ENCODE measurements at regions not wholly inside any gene's neighbourhood (a gene's known extent, or its start where the extent isn't known, plus 50 kb on each side); places are given as distances from the start of the nearest gene placed in this dataset.

GRCh38 chr3:95348879-95349278 is 1286.0 kb downstream of the NSUN3 start:
- Mint-ChIP-seq H3K9me3 (ENCODE audit: low read depth, unreplicated experiment) (peaks cover 3% of the 10 kb centered on the region), H3K27ac (ENCODE audit: unreplicated experiment) (no peak overlapping the region), H3K27me3 (ENCODE audit: unreplicated experiment) (no peaks in the 10 kb centered on the region), H3K36me3 (ENCODE audit: insufficient read depth, unreplicated experiment) (no peaks in the 10 kb centered on the region), H3K4me1 (ENCODE audit: low read depth, unreplicated experiment) (peaks cover 46% of the 10 kb centered on the region), H3K4me3 (ENCODE audit: low read depth, unreplicated experiment) (no peak overlapping the region)
- intact Hi-C loops (cut with micrococcal nuclease; ENCODE audit: unreplicated experiment), result loop anchor here (10.0 kb wide), 1 partner anchor 354 kb away; no protein-coding TSS in a partner anchor
- DNase-seq, result no peak
- CTCF ChIA-PET, result no interaction called here
- no TSS peak for BruUV-seq (replicated peaks)
- TF ChIP-seq, protein P1, sequence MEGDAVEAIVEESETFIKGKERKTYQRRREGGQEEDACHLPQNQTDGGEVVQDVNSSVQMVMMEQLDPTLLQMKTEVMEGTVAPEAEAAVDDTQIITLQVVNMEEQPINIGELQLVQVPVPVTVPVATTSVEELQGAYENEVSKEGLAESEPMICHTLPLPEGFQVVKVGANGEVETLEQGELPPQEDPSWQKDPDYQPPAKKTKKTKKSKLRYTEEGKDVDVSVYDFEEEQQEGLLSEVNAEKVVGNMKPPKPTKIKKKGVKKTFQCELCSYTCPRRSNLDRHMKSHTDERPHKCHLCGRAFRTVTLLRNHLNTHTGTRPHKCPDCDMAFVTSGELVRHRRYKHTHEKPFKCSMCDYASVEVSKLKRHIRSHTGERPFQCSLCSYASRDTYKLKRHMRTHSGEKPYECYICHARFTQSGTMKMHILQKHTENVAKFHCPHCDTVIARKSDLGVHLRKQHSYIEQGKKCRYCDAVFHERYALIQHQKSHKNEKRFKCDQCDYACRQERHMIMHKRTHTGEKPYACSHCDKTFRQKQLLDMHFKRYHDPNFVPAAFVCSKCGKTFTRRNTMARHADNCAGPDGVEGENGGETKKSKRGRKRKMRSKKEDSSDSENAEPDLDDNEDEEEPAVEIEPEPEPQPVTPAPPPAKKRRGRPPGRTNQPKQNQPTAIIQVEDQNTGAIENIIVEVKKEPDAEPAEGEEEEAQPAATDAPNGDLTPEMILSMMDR (IDR thresholded peaks at IDR 0.05; ENCODE audit: unreplicated experiment), result no peak

- intact Hi-C loops (cut with micrococcal nuclease; ENCODE audit: unreplicated experiment), result no loop called here
- peak; percentile 18 for DNase-seq
- Mint-ChIP-seq H3K4me1 (ENCODE audit: low read depth, unreplicated experiment) (peaks cover 52% of the 10 kb centered on the region), H3K27me3 (ENCODE audit: unreplicated experiment) (no peaks in the 10 kb centered on the region), H3K27ac (ENCODE audit: unreplicated experiment) (peak overlapping the region; percentile 55), H3K36me3 (ENCODE audit: insufficient read depth, unreplicated experiment) (no peaks in the 10 kb centered on the region), H3K9me3 (ENCODE audit: low read depth, unreplicated experiment) (peaks cover 3% of the 10 kb centered on the region), H3K4me3 (ENCODE audit: low read depth, unreplicated experiment) (no peak overlapping the region)
- TF ChIP-seq, protein P1 (IDR thresholded peaks at IDR 0.05; ENCODE audit: unreplicated experiment), result no peak
- CTCF ChIA-PET, result no interaction called here
- BruUV-seq (replicated peaks), result no TSS peak
Measured at GRCh38 chr3:95350049-95350448, 1287.2 kb downstream of the NSUN3 start.

- H3K9me3 Mint-ChIP-seq (ENCODE audit: low read depth, unreplicated experiment), result no peaks in the 10 kb centered on the region
- H3K4me1 Mint-ChIP-seq (ENCODE audit: low read depth, unreplicated experiment), result peaks cover 54% of the 10 kb centered on the region
- CTCF ChIA-PET, result interaction anchor here (0.9 kb wide), 1 partner anchor 15 kb away, joined by 3 read pairs; no protein-coding TSS in a partner anchor
- no peaks in the 10 kb centered on the region for H3K27me3 Mint-ChIP-seq (ENCODE audit: unreplicated experiment)
- no peaks in the 10 kb centered on the region for H3K36me3 Mint-ChIP-seq (ENCODE audit: insufficient read depth, unreplicated experiment)
- H3K27ac Mint-ChIP-seq (ENCODE audit: unreplicated experiment), result no peak overlapping the region
- no peak overlapping the region for H3K4me3 Mint-ChIP-seq (ENCODE audit: low read depth, unreplicated experiment)
- intact Hi-C loops (cut with micrococcal nuclease; ENCODE audit: unreplicated experiment), result no loop called here
- BruUV-seq (replicated peaks), result no TSS peak
- TF ChIP-seq, protein P1 (IDR thresholded peaks at IDR 0.05; ENCODE audit: unreplicated experiment), result no peak
- DNase-seq, result no peak
Measured at GRCh38 chr3:95351158-95351557, 1288.3 kb downstream of the NSUN3 start.

DNA sequence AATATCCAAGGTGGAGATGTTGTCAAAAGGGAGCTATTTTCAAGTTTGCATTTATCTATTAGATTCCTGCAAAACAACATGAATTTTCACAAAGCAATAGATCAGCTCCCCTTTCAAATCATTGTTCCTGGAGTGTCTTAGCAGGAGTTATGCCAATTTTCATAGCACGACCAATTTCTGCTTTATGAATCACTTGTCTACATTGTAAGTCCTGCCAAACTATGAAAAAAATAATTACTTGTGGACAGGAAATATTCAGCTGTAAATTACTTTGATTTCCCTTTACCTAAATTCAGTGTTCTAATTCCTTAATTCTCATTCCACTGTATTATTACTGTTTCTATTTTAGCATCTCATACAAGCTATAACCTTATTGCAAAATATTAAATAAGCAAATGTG is 1289.6 kb downstream of the NSUN3 start:
- TF ChIP-seq, protein P1 (IDR thresholded peaks at IDR 0.05; ENCODE audit: unreplicated experiment), result no peak
- H3K36me3 Mint-ChIP-seq (ENCODE audit: insufficient read depth, unreplicated experiment), result no peaks in the 10 kb centered on the region
- BruUV-seq (replicated peaks), result no TSS peak
- DNase-seq, result no peak
- no peak overlapping the region for H3K4me3 Mint-ChIP-seq (ENCODE audit: low read depth, unreplicated experiment)
- no peaks in the 10 kb centered on the region for H3K9me3 Mint-ChIP-seq (ENCODE audit: low read depth, unreplicated experiment)
- no peaks in the 10 kb centered on the region for H3K27me3 Mint-ChIP-seq (ENCODE audit: unreplicated experiment)
- CTCF ChIA-PET, result interaction anchor here (0.5 to 0.7 kb wide), 2 partner anchors 8 to 618 kb away, joined by 3 to 9 read pairs; no protein-coding TSS in a partner anchor
- peaks cover 62% of the 10 kb centered on the region for H3K4me1 Mint-ChIP-seq (ENCODE audit: low read depth, unreplicated experiment)
- intact Hi-C loops (cut with micrococcal nuclease; ENCODE audit: unreplicated experiment), result no loop called here
- H3K27ac Mint-ChIP-seq (ENCODE audit: unreplicated experiment), result no peak overlapping the region
